ENCODE measurements at regions not wholly inside any gene's neighbourhood (a gene's known extent, or its start where the extent isn't known, plus 50 kb on each side); places are given as distances from the start of the nearest gene placed in this dataset.

DNA sequence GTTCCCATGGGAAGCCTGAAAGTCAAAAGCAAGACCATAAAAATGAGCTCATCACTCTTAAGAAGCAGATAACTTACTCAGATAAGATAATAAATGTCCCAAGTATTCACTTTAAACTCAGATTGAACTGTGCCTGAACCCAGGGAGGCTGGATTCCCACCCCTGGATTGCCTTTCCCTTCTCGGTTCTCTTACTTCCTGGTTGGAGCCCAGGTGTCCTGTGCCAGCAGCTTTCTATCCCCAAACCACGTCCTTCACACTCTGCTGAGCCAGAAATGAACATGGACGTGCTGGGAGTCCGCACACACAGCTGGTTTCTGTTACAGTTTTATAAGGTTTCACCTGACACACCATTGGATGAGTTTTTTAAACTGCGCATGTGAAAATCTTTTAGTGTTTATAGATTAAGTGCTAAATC lies 636.2 kb upstream of the IGFBP3 start:
- Histone ChIP-seq H3K27me3 (no peaks in the 10 kb centered on the region), H3K9me3 (ENCODE audit: low read depth) (no peaks in the 10 kb centered on the region), H3K9ac (no peak overlapping the region), H2AFZ (replicated peaks) (no peak overlapping the region), H3F3A (ENCODE audit: low read depth) (no peaks in the 10 kb centered on the region), H4K20me1 (ENCODE audit: low read depth) (no peaks in the 10 kb centered on the region), H3K4me3 (no peak overlapping the region), H3K27ac (no peak overlapping the region), H3K4me1 (no peaks in the 10 kb centered on the region), H3K36me3 (no peaks in the 10 kb centered on the region), H3K79me2 (ENCODE audit: low read depth) (no peaks in the 10 kb centered on the region), H3K4me2 (no peak overlapping the region)
- H3K9me3 Mint-ChIP-seq: peaks cover 9% of the 10 kb centered on the region
- H3K27me3 Mint-ChIP-seq (ENCODE audit: insufficient read depth, low read depth): no peaks in the 10 kb centered on the region
- peaks cover 16% of the 10 kb centered on the region for H3K4me1 Mint-ChIP-seq
- peak overlapping the region; percentile 48 for H3K27ac Mint-ChIP-seq
- H3K4me3 Mint-ChIP-seq: no peak overlapping the region
- H3K36me3 Mint-ChIP-seq: no peaks in the 10 kb centered on the region
- DNase-seq (ENCODE audit: low spot score): no peak
- TF ChIP-seq EZH2 (IDR thresholded peaks at IDR 0.05) (no peak), EZH2phosphoT487 (IDR thresholded peaks at IDR 0.05) (no peak)
- TF ChIP-seq, protein P1, sequence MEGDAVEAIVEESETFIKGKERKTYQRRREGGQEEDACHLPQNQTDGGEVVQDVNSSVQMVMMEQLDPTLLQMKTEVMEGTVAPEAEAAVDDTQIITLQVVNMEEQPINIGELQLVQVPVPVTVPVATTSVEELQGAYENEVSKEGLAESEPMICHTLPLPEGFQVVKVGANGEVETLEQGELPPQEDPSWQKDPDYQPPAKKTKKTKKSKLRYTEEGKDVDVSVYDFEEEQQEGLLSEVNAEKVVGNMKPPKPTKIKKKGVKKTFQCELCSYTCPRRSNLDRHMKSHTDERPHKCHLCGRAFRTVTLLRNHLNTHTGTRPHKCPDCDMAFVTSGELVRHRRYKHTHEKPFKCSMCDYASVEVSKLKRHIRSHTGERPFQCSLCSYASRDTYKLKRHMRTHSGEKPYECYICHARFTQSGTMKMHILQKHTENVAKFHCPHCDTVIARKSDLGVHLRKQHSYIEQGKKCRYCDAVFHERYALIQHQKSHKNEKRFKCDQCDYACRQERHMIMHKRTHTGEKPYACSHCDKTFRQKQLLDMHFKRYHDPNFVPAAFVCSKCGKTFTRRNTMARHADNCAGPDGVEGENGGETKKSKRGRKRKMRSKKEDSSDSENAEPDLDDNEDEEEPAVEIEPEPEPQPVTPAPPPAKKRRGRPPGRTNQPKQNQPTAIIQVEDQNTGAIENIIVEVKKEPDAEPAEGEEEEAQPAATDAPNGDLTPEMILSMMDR (IDR thresholded peaks at IDR 0.05): no peak

- Mint-ChIP-seq H3K4me1 (peaks cover 24% of the 10 kb centered on the region), H3K27me3 (ENCODE audit: insufficient read depth, low read depth) (no peaks in the 10 kb centered on the region), H3K9me3 (no peaks in the 10 kb centered on the region), H3K36me3 (no peaks in the 10 kb centered on the region), H3K4me3 (no peak overlapping the region), H3K27ac (no peak overlapping the region)
- no peaks in the 10 kb centered on the region for H3K27me3 ChIP-seq
- H3F3A ChIP-seq (ENCODE audit: low read depth): no peaks in the 10 kb centered on the region
- H3K27ac ChIP-seq: no peak overlapping the region
- H3K4me2 ChIP-seq: no peak overlapping the region
- no peak overlapping the region for H3K9ac ChIP-seq
- H3K79me2 ChIP-seq (ENCODE audit: low read depth): no peaks in the 10 kb centered on the region
- no peak overlapping the region for H2AFZ ChIP-seq (replicated peaks)
- TF ChIP-seq EZH2phosphoT487 (IDR thresholded peaks at IDR 0.05) (no peak), EZH2 (IDR thresholded peaks at IDR 0.05) (no peak)
- TF ChIP-seq, protein P1 (IDR thresholded peaks at IDR 0.05): no peak
- H3K4me3 ChIP-seq: no peak overlapping the region
- H3K9me3 ChIP-seq (ENCODE audit: low read depth): no peaks in the 10 kb centered on the region
- H4K20me1 ChIP-seq (ENCODE audit: low read depth): no peaks in the 10 kb centered on the region
- DNase-seq (ENCODE audit: low spot score): no peak
- H3K4me1 ChIP-seq: no peaks in the 10 kb centered on the region
- H3K36me3 ChIP-seq: no peaks in the 10 kb centered on the region
These were observed 633.8 kb upstream of the IGFBP3 start for GRCh38 chr7:46554688-46555422.

GRCh38 chr7:46551603-46552002 lies 630.5 kb upstream of the IGFBP3 start:
- Histone ChIP-seq H3F3A (ENCODE audit: low read depth) (no peaks in the 10 kb centered on the region), H2AFZ (replicated peaks) (no peak overlapping the region), H4K20me1 (ENCODE audit: low read depth) (no peaks in the 10 kb centered on the region), H3K79me2 (ENCODE audit: low read depth) (no peaks in the 10 kb centered on the region), H3K9ac (no peak overlapping the region), H3K4me2 (no peak overlapping the region), H3K36me3 (no peaks in the 10 kb centered on the region), H3K4me1 (no peaks in the 10 kb centered on the region), H3K4me3 (no peak overlapping the region), H3K27me3 (no peaks in the 10 kb centered on the region), H3K9me3 (ENCODE audit: low read depth) (no peaks in the 10 kb centered on the region), H3K27ac (no peak overlapping the region)
- no peaks in the 10 kb centered on the region for H3K27me3 Mint-ChIP-seq (ENCODE audit: insufficient read depth, low read depth)
- DNase-seq (ENCODE audit: low spot score): no peak
- no peak overlapping the region for H3K4me3 Mint-ChIP-seq
- H3K4me1 Mint-ChIP-seq: peaks cover 8% of the 10 kb centered on the region
- no peaks in the 10 kb centered on the region for H3K36me3 Mint-ChIP-seq
- H3K27ac Mint-ChIP-seq: no peak overlapping the region
- TF ChIP-seq EZH2phosphoT487 (IDR thresholded peaks at IDR 0.05): no peak
- TF ChIP-seq, protein P1 (IDR thresholded peaks at IDR 0.05): no peak
- TF ChIP-seq EZH2 (IDR thresholded peaks at IDR 0.05): no peak
- no peaks in the 10 kb centered on the region for H3K9me3 Mint-ChIP-seq
